HL-60/S4 (cell line): ENCODE measurements at regions not wholly inside any gene's neighbourhood (a gene's known extent, or its start where the extent isn't known, plus 50 kb on each side); places are given as distances from the start of the nearest gene placed in this dataset.

Experiments used
- in situ Hi-C: fragments of 300-500 bp; cut with MboI; formaldehyde crosslinking; loops from 2 replicates; pipeline ENCODE4 v1.14.3; 2022; ENCODE audit warnings: low sequenced_read_pairs

- in situ Hi-C loops = no loop called here
Measured at GRCh38 chr5:68429510-68429909, 214.0 kb downstream of the PIK3R1 start.

GRCh38 chr5:68430279-68430678 lies 214.7 kb downstream of the PIK3R1 start:
- in situ Hi-C loops = no loop called here

GRCh38 chr5:68431186-68431585 lies 215.6 kb downstream of the PIK3R1 start:
- in situ Hi-C loops = no loop called here

GRCh38 chr5:68431601-68432337 lies 216.2 kb downstream of the PIK3R1 start:
- in situ Hi-C loops = no loop called here

- in situ Hi-C loops = no loop called here
Measured at GRCh38 chr5:68432682-68433081, 217.1 kb downstream of the PIK3R1 start.

- in situ Hi-C loops = no loop called here
Measured at GRCh38 chr5:68433526-68433922, 218.0 kb downstream of the PIK3R1 start.

- in situ Hi-C loops = no loop called here
Measured at GRCh38 chr5:68433923-68434879, 218.6 kb downstream of the PIK3R1 start.

GRCh38 chr5:68435611-68436010 lies 220.1 kb downstream of the PIK3R1 start:
- in situ Hi-C loops = no loop called here

- in situ Hi-C loops = no loop called here
Measured at GRCh38 chr5:68436686-68437520, 221.3 kb downstream of the PIK3R1 start.

GRCh38 chr5:68438876-68439275 lies 223.3 kb downstream of the PIK3R1 start:
- in situ Hi-C loops = no loop called here

GRCh38 chr5:68440245-68440644 lies 224.7 kb downstream of the PIK3R1 start:
- in situ Hi-C loops = no loop called here

GRCh38 chr5:68440651-68441050 lies 225.1 kb downstream of the PIK3R1 start:
- in situ Hi-C loops = no loop called here

GRCh38 chr5:68441309-68442073 lies 225.9 kb downstream of the PIK3R1 start:
- in situ Hi-C loops = no loop called here

GRCh38 chr5:68443091-68443490 lies 227.5 kb downstream of the PIK3R1 start:
- in situ Hi-C loops = no loop called here

GRCh38 chr5:68444048-68444447 lies 228.5 kb downstream of the PIK3R1 start:
- in situ Hi-C loops = no loop called here

GRCh38 chr5:68444833-68445232 lies 229.3 kb downstream of the PIK3R1 start:
- in situ Hi-C loops = no loop called here

- in situ Hi-C loops = no loop called here
Measured at GRCh38 chr5:68445257-68446069, 229.9 kb downstream of the PIK3R1 start.

- in situ Hi-C loops = no loop called here
Measured at GRCh38 chr5:68446070-68446357, 230.5 kb downstream of the PIK3R1 start.

GRCh38 chr5:68446487-68446894 lies 230.9 kb downstream of the PIK3R1 start:
- in situ Hi-C loops = no loop called here
